Spleen (tissue), 11 donors: ENCODE measurements at regions not wholly inside any gene's neighbourhood (a gene's known extent, or its start where the extent isn't known, plus 50 kb on each side); places are given as distances from the start of the nearest gene placed in this dataset.

ENCODE experiments used
- DNase-seq: peaks from one replicate; pipeline ENCODE4 v3.0.0-alpha.2; 2020
- H3K27ac ChIP-seq, 8 donors: fragments of 200-600 bp; sonication (generic) in 7 of 8; 1 replicate in 4 of 8; 2 replicates in 4 of 8; pipeline versions ENCODE4 v1.5.0 to v1.8.0; 2016 to 2021; ENCODE audit warnings: inconsistent platforms in 4 of 8, mild to moderate bottlenecking in 4 of 8, moderate library complexity in 1 of 8
- H3K27me3 ChIP-seq, 7 donors: fragments of 200-600 bp; sonication (generic) in 6 of 7; replicated peaks in 1 of 7; 1 replicate in 4 of 7; 2 replicates in 3 of 7; pipeline versions ENCODE4 v1.5.0 to v1.8.0; 2016 to 2021; ENCODE audit warnings: inconsistent platforms in 3 of 7, mild to moderate bottlenecking in 1 of 7
- H3K36me3 ChIP-seq, 6 donors: fragments of 200-600 bp; sonication (generic) in 5 of 6; 1 replicate in 4 of 6; 2 replicates in 2 of 6; pipeline versions ENCODE4 v1.5.0 to v1.8.0; 2016 to 2021; ENCODE audit warnings: inconsistent platforms in 2 of 6
- H3K4me1 ChIP-seq, 6 donors: fragments of 200-600 bp; sonication (generic) in 5 of 6; 1 replicate in 3 of 6; 2 replicates in 3 of 6; pipeline versions ENCODE4 v1.5.0 to v1.8.0; 2016 to 2021; ENCODE audit warnings: inconsistent platforms in 3 of 6
- H3K4me3 ChIP-seq, 8 donors: fragments of 200-600 bp; sonication (generic) in 7 of 8; 1 replicate in 4 of 8; 2 replicates in 4 of 8; pipeline versions ENCODE4 v1.5.0 to v1.8.0; 2016 to 2021; ENCODE audit warnings: inconsistent platforms in 4 of 8, mild to moderate bottlenecking in 4 of 8, moderate library complexity in 2 of 8
- H3K9me3 ChIP-seq, 8 donors: fragments of 200-600 bp; sonication (generic) in 7 of 8; 1 replicate in 4 of 8; 2 replicates in 4 of 8; pipeline versions ENCODE4 v1.5.0 to v1.8.0; 2016 to 2021; ENCODE audit warnings: inconsistent platforms in 4 of 8
- POLR2A ChIP-seq, 3 donors: fragments of 450-650 bp; IDR thresholded peaks; one replicate each; pipeline ENCODE4 v1.5.1; 2017; ENCODE audit warnings: antibody characterized with exemption in 3 of 3, mild to moderate bottlenecking in 1 of 3
- POLR2AphosphoS5 ChIP-seq, 3 donors: sonication (generic); formaldehyde crosslinking; IDR thresholded peaks; one replicate each; pipeline ENCODE4 v1.5.1; 2017; ENCODE audit warnings: antibody characterized with exemption in 3 of 3
- WGBS, 5 donors: extraction: QIAGEN DNeasy Blood & Tissue Kit in 3 of 5; methylation state at CpG; one replicate each; pipeline versions ENCODE4 v1.1.5 to v1.1.7; 2013 to 2018; 5-methylcytosine and 5-hydroxymethylcytosine counted together
- intact Hi-C: fragments of 100-400 bp; cut with DNase I; formaldehyde crosslinking; loops from one replicate; pipeline ENCODE4 v1.15.0; 2023; ENCODE audit warnings: low total_unique reads
- TF ChIP-seq, protein P1 (sequence below), 11 experiments: fragments of 200-600 bp in 7 of 11; fragments of 450-650 bp in 4 of 11; sonication (generic) in 4 of 11; IDR thresholded peaks in 8 of 11; conservative IDR thresholded peaks in 3 of 11; 1 replicate in 7 of 11; 2 replicates in 4 of 11; pipeline versions ENCODE4 v1.4.0 to v1.8.0; 2016 to 2021; ENCODE audit warnings: antibody characterized with exemption in 11 of 11, inconsistent platforms in 4 of 11, mild to moderate bottlenecking in 1 of 11
- donor health status: healthy with polysubstance abuse.
- donor health status: DM: no; HTN: no; CAD: no; lungs with moderate emphysema.
- donor health status: DM: no; HTN: no; CAD: no.
- donor health status: Bipolar disorder and iron deficiency.
- donor health status: healthy.
- donor health status: DM: no; HTN: no; CAD: no.
- donor health status: DM: yes; HTN: yes; CAD: no.

DNA sequence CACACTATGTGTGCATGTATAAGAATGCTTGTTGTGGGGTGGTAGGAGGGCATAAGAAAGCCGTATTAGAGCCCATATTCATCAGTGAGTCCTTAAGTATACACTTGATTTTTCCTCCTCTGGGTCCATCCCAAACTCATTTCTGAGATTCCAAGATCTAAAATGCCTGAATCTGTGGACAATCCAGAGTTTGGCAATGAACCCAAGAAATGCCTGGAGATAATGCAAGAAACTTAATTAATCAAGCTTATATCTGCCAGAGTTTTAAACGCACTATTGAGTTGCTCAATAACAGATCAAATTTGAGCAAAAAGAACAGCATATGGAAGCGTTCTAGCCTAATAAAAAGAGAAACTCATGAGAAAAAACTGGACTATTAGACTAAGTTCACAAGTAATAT is 143.4 kb upstream of the NAV3 start:
- no peaks in the 10 kb centered on the region for H3K27me3 ChIP-seq
- DNase-seq, result no peak
- TF ChIP-seq, protein P1, sequence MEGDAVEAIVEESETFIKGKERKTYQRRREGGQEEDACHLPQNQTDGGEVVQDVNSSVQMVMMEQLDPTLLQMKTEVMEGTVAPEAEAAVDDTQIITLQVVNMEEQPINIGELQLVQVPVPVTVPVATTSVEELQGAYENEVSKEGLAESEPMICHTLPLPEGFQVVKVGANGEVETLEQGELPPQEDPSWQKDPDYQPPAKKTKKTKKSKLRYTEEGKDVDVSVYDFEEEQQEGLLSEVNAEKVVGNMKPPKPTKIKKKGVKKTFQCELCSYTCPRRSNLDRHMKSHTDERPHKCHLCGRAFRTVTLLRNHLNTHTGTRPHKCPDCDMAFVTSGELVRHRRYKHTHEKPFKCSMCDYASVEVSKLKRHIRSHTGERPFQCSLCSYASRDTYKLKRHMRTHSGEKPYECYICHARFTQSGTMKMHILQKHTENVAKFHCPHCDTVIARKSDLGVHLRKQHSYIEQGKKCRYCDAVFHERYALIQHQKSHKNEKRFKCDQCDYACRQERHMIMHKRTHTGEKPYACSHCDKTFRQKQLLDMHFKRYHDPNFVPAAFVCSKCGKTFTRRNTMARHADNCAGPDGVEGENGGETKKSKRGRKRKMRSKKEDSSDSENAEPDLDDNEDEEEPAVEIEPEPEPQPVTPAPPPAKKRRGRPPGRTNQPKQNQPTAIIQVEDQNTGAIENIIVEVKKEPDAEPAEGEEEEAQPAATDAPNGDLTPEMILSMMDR (IDR thresholded peaks at IDR 0.05 in 8 of 11, conservative IDR thresholded peaks at IDR 0.05 in 3 of 11), result no peak
- TF ChIP-seq POLR2A (IDR thresholded peaks at IDR 0.05) (no peak), POLR2AphosphoS5 (IDR thresholded peaks at IDR 0.05) (no peak)
- WGBS, 5 donors, result 66 to 84% (median 72%) methylated on average over 3 of the region's 3 CpGs
- H3K27ac ChIP-seq, result no peak overlapping the region
- intact Hi-C loops, result no loop called here
- H3K36me3 ChIP-seq, result no peaks in the 10 kb centered on the region
- no peak overlapping the region for H3K4me3 ChIP-seq
- peaks cover 0 to 5% (median 0%) of the 10 kb centered on the region in 6 donors for H3K4me1 ChIP-seq
- no peaks in the 10 kb centered on the region for H3K9me3 ChIP-seq

DNA sequence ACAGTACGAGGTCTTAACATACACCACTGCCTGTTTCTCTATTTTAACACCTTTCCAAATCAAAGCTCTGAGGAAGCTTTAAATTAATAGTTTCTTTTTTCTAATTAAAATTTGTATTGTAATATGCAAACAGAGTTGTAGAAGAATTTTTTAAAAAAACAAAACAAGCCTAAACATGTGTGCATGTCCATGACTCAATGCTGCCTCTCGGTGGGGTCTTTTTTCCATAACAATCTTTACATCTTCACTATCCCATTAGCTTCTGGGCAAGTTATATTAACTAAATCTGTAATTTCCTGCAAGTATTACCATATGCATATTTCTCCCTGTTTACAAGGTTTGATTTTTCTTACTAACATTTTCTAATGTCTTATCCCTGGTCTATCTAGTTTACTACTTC is 143.9 kb upstream of the NAV3 start:
- no peak for DNase-seq
- intact Hi-C loops, result no loop called here
- 75 to 84% (median 77%) methylated on average over 2 of the region's 2 CpGs for WGBS, 5 donors

DNA sequence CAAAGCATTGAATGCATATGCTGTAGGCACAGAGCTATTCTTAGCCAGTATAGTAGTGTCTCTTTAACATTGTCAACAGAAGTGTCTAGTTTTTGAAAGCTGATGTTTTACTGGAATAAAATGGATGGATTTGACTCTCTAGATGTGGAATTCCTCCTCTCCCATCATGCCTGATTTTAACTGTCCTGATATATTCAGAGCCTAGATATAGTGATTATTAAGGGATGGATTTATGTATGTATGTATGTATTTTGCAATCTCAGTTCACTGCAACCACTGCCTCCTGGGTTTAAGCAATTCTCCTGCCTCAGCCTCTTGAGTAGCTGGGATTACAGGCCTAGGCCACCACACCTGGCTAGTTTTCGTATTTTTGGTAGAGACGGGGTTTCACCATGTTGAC is 144.8 kb upstream of the NAV3 start:
- intact Hi-C loops, result no loop called here
- no peak for TF ChIP-seq POLR2AphosphoS5 (IDR thresholded peaks at IDR 0.05)

More for the DNA sequence above, 143.9 kb upstream of the NAV3 start:
- TF ChIP-seq POLR2AphosphoS5 (IDR thresholded peaks at IDR 0.05) (no peak), POLR2A (IDR thresholded peaks at IDR 0.05) (no peak)
- TF ChIP-seq, protein P1 (IDR thresholded peaks at IDR 0.05 in 8 of 11, conservative IDR thresholded peaks at IDR 0.05 in 3 of 11), result no peak
- Histone ChIP-seq H3K4me1 (peaks cover 0 to 5% (median 0%) of the 10 kb centered on the region in 6 donors), H3K27ac (no peak overlapping the region), H3K9me3 (no peaks in the 10 kb centered on the region), H3K36me3 (no peaks in the 10 kb centered on the region), H3K27me3 (no peaks in the 10 kb centered on the region), H3K4me3 (no peak overlapping the region)

DNA sequence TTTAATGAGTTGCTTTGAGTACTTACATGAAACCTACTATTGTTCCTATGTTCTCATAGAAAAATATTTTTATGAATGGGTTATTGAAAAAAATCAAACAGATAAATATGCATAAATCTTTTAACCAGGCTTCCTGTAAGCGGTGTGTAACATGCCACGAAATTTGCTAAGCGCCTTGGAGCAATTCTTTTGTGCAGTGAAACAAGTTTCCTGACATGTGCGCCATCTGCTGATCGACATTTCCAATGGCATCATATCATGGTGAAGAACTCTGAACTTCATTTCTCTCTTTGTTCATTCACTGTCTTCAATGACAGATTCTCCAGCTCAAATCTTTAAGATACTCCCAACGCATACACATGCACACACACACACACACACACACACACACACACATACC is 145.6 kb upstream of the NAV3 start:
- no peak for TF ChIP-seq POLR2A (IDR thresholded peaks at IDR 0.05)
- TF ChIP-seq, protein P1 (IDR thresholded peaks at IDR 0.05 in 8 of 11, conservative IDR thresholded peaks at IDR 0.05 in 3 of 11), result peak in 8 of 11 experiments; percentile 19 to 56 (median 38)
- Histone ChIP-seq H3K4me3 (peak overlapping the region in 3 of 8 donors; percentile 2 to 6 (median 4)), H3K27ac (no peak overlapping the region), H3K4me1 (peaks cover 0 to 5% (median 0%) of the 10 kb centered on the region in 6 donors), H3K36me3 (no peaks in the 10 kb centered on the region), H3K9me3 (no peaks in the 10 kb centered on the region), H3K27me3 (no peaks in the 10 kb centered on the region)
- 5 to 12% (median 7%) methylated on average over 6 of the region's 6 CpGs for WGBS, 5 donors
- intact Hi-C loops, result no loop called here
- DNase-seq, result no peak

More for the DNA sequence above, 144.8 kb upstream of the NAV3 start:
- H3K27ac ChIP-seq, result no peak overlapping the region
- no peak for DNase-seq
- H3K27me3 ChIP-seq, result no peaks in the 10 kb centered on the region
- WGBS, 5 donors, result 91 to 100% (median 93%) methylated on average over 2 of the region's 2 CpGs
- H3K4me1 ChIP-seq, result peaks cover 0 to 5% (median 0%) of the 10 kb centered on the region in 6 donors
- H3K36me3 ChIP-seq, result no peaks in the 10 kb centered on the region
- H3K4me3 ChIP-seq, result no peak overlapping the region
- no peaks in the 10 kb centered on the region for H3K9me3 ChIP-seq

DNA sequence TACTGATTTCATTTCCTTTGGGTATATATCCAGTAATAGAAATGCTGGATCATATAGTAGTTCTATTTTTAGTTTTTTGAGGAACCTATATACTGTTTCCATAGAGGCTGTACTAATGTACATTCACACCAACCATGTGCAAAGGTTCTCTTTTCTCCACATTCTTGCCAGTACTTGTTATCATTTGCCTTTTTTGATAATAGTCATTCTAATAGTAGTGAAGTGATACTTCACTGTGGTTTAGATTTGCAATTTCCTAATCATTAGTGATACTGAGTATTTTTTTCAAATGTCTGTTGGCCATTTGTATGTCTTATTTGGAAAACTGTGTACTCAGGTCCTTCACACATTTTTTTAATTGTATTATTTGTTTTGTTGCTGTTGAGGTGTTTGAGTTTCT is 148.2 kb upstream of the NAV3 start:
- peaks cover 0 to 5% (median 0%) of the 10 kb centered on the region in 6 donors for H3K4me1 ChIP-seq
- no peak for DNase-seq
- intact Hi-C loops, result loop anchor here (5.0 kb wide), 1 partner anchor 630 kb away; no protein-coding TSS in a partner anchor
- no peaks in the 10 kb centered on the region for H3K27me3 ChIP-seq
- TF ChIP-seq POLR2AphosphoS5 (IDR thresholded peaks at IDR 0.05), result no peak
- H3K9me3 ChIP-seq, result no peaks in the 10 kb centered on the region
- H3K27ac ChIP-seq, result no peak overlapping the region
- H3K4me3 ChIP-seq, result no peak overlapping the region
- H3K36me3 ChIP-seq, result no peaks in the 10 kb centered on the region
